Fibroblast of skin of right quadriceps (primary cell): ENCODE measurements at regions not wholly inside any gene's neighbourhood (a gene's known extent, or its start where the extent isn't known, plus 50 kb on each side); places are given as distances from the start of the nearest gene placed in this dataset.

ENCODE experiments used
- DNase-seq: peaks from one replicate; pipeline ENCODE4 v3.0.0-alpha.2; 2013

DNA sequence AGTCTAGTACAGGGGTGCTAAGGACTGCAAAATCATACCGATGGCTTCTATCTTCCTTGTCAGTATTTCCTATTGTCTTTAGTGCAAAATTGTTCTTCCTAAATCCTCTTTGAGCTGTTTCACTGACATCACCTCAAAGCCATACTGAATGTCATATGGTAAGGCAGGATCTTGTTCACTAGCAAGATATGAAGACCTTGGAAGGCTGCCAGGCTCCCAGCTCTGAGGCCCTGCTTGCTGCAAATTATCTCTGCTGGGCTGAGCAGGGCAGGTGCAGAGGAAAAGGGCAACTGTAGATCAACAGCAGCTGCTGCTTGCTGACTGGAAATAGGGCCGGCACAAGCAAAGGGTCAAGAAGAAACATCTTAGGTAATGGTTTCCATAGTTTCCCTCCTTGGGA lies 58.2 kb downstream of the PMAIP1 start:
- peak; percentile 74 for DNase-seq

DNA sequence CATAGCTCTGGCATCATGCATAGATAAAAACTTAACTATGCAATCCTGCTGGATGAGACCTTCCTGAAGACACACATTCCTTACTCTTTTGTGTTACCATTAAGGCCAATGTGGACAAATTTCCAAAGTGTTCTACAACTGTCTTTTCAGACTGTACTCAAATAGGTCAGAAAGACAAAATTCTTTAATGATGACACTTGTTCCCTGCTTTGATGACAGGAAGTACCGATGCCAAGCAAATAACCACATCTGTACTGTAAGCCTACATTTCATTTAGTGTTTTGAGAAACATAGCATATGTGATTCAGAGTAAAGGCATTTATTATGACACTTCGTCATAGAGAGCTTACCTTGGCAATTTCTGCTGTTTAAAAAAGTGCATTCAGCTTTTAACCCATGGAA lies 55.0 kb downstream of the PMAIP1 start:
- peak; percentile 69 for DNase-seq

DNA sequence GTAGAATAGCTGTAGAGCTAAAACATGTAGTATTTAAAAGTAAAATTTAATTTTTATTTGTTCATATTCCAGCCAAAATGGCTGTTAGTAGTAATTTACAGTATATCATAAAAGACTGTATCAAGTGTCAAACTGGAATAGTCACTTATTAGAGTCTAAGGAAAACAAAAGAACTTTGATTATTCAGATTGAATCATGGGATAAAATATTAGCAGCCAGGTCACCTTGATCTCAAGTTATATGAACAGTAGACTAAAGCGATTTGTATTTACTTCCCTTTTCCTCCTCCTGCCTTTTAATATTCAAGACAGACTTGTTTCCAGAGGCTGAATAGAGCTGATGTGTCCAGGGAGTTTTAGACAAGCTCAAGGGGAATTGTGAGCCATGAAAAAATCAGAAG lies 54.4 kb downstream of the PMAIP1 start:
- no peak for DNase-seq
